Ramos (cell line): ENCODE measurements at regions not wholly inside any gene's neighbourhood (a gene's known extent, or its start where the extent isn't known, plus 50 kb on each side); places are given as distances from the start of the nearest gene placed in this dataset.

Experiments used
- in situ Hi-C: fragments of 300-500 bp; cut with MboI; formaldehyde crosslinking; loops from one replicate; pipeline ENCODE4 v1.14.3; 2022; ENCODE audit warnings: low sequenced_read_pairs; ENCODE audit not compliant: unreplicated experiment

- in situ Hi-C loops: no loop called here
Measured at GRCh38 chr13:107113387-107113786, 545.5 kb upstream of the ARGLU1 start.

- in situ Hi-C loops: no loop called here
Measured at GRCh38 chr13:107111248-107111647, 543.3 kb upstream of the ARGLU1 start.

- in situ Hi-C loops: no loop called here
Measured at GRCh38 chr13:107104631-107105030, 536.7 kb upstream of the ARGLU1 start.

- in situ Hi-C loops: no loop called here
Measured at GRCh38 chr13:107102676-107103075, 534.7 kb upstream of the ARGLU1 start.

GRCh38 chr13:107099661-107100060 is 531.7 kb upstream of the ARGLU1 start:
- in situ Hi-C loops: no loop called here

- in situ Hi-C loops: no loop called here
Measured at GRCh38 chr13:107097916-107098315, 530.0 kb upstream of the ARGLU1 start.

- in situ Hi-C loops: no loop called here
Measured at GRCh38 chr13:107095876-107096275, 527.9 kb upstream of the ARGLU1 start.

- in situ Hi-C loops: no loop called here
Measured at GRCh38 chr13:107091861-107092260, 523.9 kb upstream of the ARGLU1 start.

- in situ Hi-C loops: no loop called here
Measured at GRCh38 chr13:107091428-107091827, 523.5 kb upstream of the ARGLU1 start.

- in situ Hi-C loops: no loop called here
Measured at GRCh38 chr13:107088061-107088460, 520.1 kb upstream of the ARGLU1 start.

GRCh38 chr13:107079423-107080049 is 511.6 kb upstream of the ARGLU1 start:
- in situ Hi-C loops: no loop called here

- in situ Hi-C loops: no loop called here
Measured at GRCh38 chr13:107078229-107078765, 510.4 kb upstream of the ARGLU1 start.

- in situ Hi-C loops: no loop called here
Measured at GRCh38 chr13:107076801-107077200, 508.9 kb upstream of the ARGLU1 start.

GRCh38 chr13:107075576-107075975 is 507.6 kb upstream of the ARGLU1 start:
- in situ Hi-C loops: no loop called here

- in situ Hi-C loops: no loop called here
Measured at GRCh38 chr13:107070792-107071191, 502.9 kb upstream of the ARGLU1 start.

GRCh38 chr13:107069108-107069776 is 501.3 kb upstream of the ARGLU1 start:
- in situ Hi-C loops: no loop called here

- in situ Hi-C loops: no loop called here
Measured at GRCh38 chr13:107067381-107067780, 499.4 kb upstream of the ARGLU1 start.

GRCh38 chr13:107066355-107066754 is 498.4 kb upstream of the ARGLU1 start:
- in situ Hi-C loops: no loop called here

GRCh38 chr13:107065036-107065435 is 497.1 kb upstream of the ARGLU1 start:
- in situ Hi-C loops: no loop called here

- in situ Hi-C loops: no loop called here
Measured at GRCh38 chr13:107057028-107057631, 489.2 kb upstream of the ARGLU1 start.
